ENCODE measurements at regions not wholly inside any gene's neighbourhood (a gene's known extent, or its start where the extent isn't known, plus 50 kb on each side); places are given as distances from the start of the nearest gene placed in this dataset.

- WGBS, 2 donors = 76 to 83% methylated on average over 2 of the region's 2 CpGs
These were observed 177.2 kb downstream of the TMEM38B start for GRCh38 chr9:105871540-105871939.

GRCh38 chr9:105873801-105874200 lies 179.5 kb downstream of the TMEM38B start:
- WGBS, 2 donors = 79 to 86% methylated on average over 3 of the region's 3 CpGs
- no peak overlapping the region for H3K4me3 ChIP-seq
- ATAC-seq (ENCODE audit: insufficient read depth, low FRiP score) (no peak), DNase-seq (no peak)
- TF ChIP-seq CTCF (IDR thresholded peaks at IDR 0.05; ENCODE audit: control extremely low read depth, extremely low read depth) = no peak
- no peaks in the 10 kb centered on the region for H3K36me3 ChIP-seq (ENCODE audit: control insufficient read depth in 4 of 4, insufficient read depth in 4 of 4, low read length in 4 of 4)
- H3K27ac ChIP-seq (ENCODE audit: low read depth in 1 of 2, low read length in 1 of 2) = no peak overlapping the region
- H3K9ac ChIP-seq (ENCODE audit: insufficient read depth in 1 of 2, low read length in 2 of 2) = no peak overlapping the region
- peaks cover 0 to 3% (median 0%) of the 10 kb centered on the region in 3 donors for H3K27me3 ChIP-seq (ENCODE audit: control insufficient read depth in 3 of 3, insufficient read depth in 3 of 3, low read length in 2 of 3)
- no peaks in the 10 kb centered on the region for H3K4me1 ChIP-seq (ENCODE audit: control insufficient read depth in 5 of 5, insufficient read depth in 5 of 5, low read length in 5 of 5)
- H3K9me3 ChIP-seq (ENCODE audit: control insufficient read depth in 4 of 4, insufficient read depth in 3 of 4, low read length in 3 of 4) = no peaks in the 10 kb centered on the region

More at GRCh38 chr9:105871540-105871939, 177.2 kb downstream of the TMEM38B start:
- H3K9me3 ChIP-seq (ENCODE audit: control insufficient read depth in 4 of 4, insufficient read depth in 3 of 4, low read length in 3 of 4) = no peaks in the 10 kb centered on the region
- H3K4me3 ChIP-seq = no peak overlapping the region
- TF ChIP-seq CTCF (IDR thresholded peaks at IDR 0.05; ENCODE audit: control extremely low read depth, extremely low read depth) = no peak
- no peaks in the 10 kb centered on the region for H3K4me1 ChIP-seq (ENCODE audit: control insufficient read depth in 5 of 5, insufficient read depth in 5 of 5, low read length in 5 of 5)
- no peak for DNase-seq
- no peak overlapping the region for H3K9ac ChIP-seq (ENCODE audit: insufficient read depth in 1 of 2, low read length in 2 of 2)
- H3K36me3 ChIP-seq (ENCODE audit: control insufficient read depth in 4 of 4, insufficient read depth in 4 of 4, low read length in 4 of 4) = no peaks in the 10 kb centered on the region
- peaks cover 0 to 3% (median 0%) of the 10 kb centered on the region in 3 donors for H3K27me3 ChIP-seq (ENCODE audit: control insufficient read depth in 3 of 3, insufficient read depth in 3 of 3, low read length in 2 of 3)
- no peak for ATAC-seq (ENCODE audit: insufficient read depth, low FRiP score)
- H3K27ac ChIP-seq (ENCODE audit: low read depth in 1 of 2, low read length in 1 of 2) = no peak overlapping the region

GRCh38 chr9:105877721-105878120 lies 183.4 kb downstream of the TMEM38B start:
- no peak overlapping the region for H3K27ac ChIP-seq (ENCODE audit: low read depth in 1 of 2, low read length in 1 of 2)
- no peak overlapping the region for H3K9ac ChIP-seq (ENCODE audit: insufficient read depth in 1 of 2, low read length in 2 of 2)
- no peaks in the 10 kb centered on the region for H3K36me3 ChIP-seq (ENCODE audit: control insufficient read depth in 4 of 4, insufficient read depth in 4 of 4, low read length in 4 of 4)
- DNase-seq (peak in 1 of 3 donors; percentile 46), ATAC-seq (ENCODE audit: insufficient read depth, low FRiP score) (no peak)
- peaks cover 0 to 3% (median 0%) of the 10 kb centered on the region in 3 donors for H3K27me3 ChIP-seq (ENCODE audit: control insufficient read depth in 3 of 3, insufficient read depth in 3 of 3, low read length in 2 of 3)
- H3K4me1 ChIP-seq (ENCODE audit: control insufficient read depth in 5 of 5, insufficient read depth in 5 of 5, low read length in 5 of 5) = no peaks in the 10 kb centered on the region
- 67 to 77% methylated on average over 1 of the region's 1 CpG for WGBS, 2 donors
- no peak for TF ChIP-seq CTCF (IDR thresholded peaks at IDR 0.05; ENCODE audit: control extremely low read depth, extremely low read depth)
- H3K9me3 ChIP-seq (ENCODE audit: control insufficient read depth in 4 of 4, insufficient read depth in 3 of 4, low read length in 3 of 4) = no peaks in the 10 kb centered on the region
- no peak overlapping the region for H3K4me3 ChIP-seq

GRCh38 chr9:105879181-105879580 lies 184.8 kb downstream of the TMEM38B start:
- DNase-seq (no peak), ATAC-seq (ENCODE audit: insufficient read depth, low FRiP score) (no peak)
- Histone ChIP-seq H3K27ac (ENCODE audit: low read depth in 1 of 2, low read length in 1 of 2) (no peak overlapping the region), H3K4me3 (no peak overlapping the region), H3K27me3 (ENCODE audit: control insufficient read depth in 3 of 3, insufficient read depth in 3 of 3, low read length in 2 of 3) (no peaks in the 10 kb centered on the region), H3K4me1 (ENCODE audit: control insufficient read depth in 5 of 5, insufficient read depth in 5 of 5, low read length in 5 of 5) (no peaks in the 10 kb centered on the region), H3K9ac (ENCODE audit: insufficient read depth in 1 of 2, low read length in 2 of 2) (no peak overlapping the region), H3K9me3 (ENCODE audit: control insufficient read depth in 4 of 4, insufficient read depth in 3 of 4, low read length in 3 of 4) (no peaks in the 10 kb centered on the region), H3K36me3 (ENCODE audit: control insufficient read depth in 4 of 4, insufficient read depth in 4 of 4, low read length in 4 of 4) (no peaks in the 10 kb centered on the region)
- no peak for TF ChIP-seq CTCF (IDR thresholded peaks at IDR 0.05; ENCODE audit: control extremely low read depth, extremely low read depth)
